22Rv1 (cell line): ENCODE measurements at regions not wholly inside any gene's neighbourhood (a gene's known extent, or its start where the extent isn't known, plus 50 kb on each side); places are given as distances from the start of the nearest gene placed in this dataset.

Source experiments
- H3K27ac ChIP-seq: fragments of 450-650 bp; 2 replicates; pipeline ENCODE4 v1.5.1; 2017
- ZFX ChIP-seq: fragments of 450-650 bp; IDR thresholded peaks from 2 replicates; pipeline ENCODE4 v1.6.1; 2017; ENCODE audit warnings: antibody characterized with exemption, borderline replicate concordance
- TF ChIP-seq, protein P1 (sequence below): fragments of 450-650 bp; IDR thresholded peaks from 2 replicates; pipeline ENCODE4 v1.5.1; 2017; ENCODE audit warnings: mild to moderate bottlenecking

DNA sequence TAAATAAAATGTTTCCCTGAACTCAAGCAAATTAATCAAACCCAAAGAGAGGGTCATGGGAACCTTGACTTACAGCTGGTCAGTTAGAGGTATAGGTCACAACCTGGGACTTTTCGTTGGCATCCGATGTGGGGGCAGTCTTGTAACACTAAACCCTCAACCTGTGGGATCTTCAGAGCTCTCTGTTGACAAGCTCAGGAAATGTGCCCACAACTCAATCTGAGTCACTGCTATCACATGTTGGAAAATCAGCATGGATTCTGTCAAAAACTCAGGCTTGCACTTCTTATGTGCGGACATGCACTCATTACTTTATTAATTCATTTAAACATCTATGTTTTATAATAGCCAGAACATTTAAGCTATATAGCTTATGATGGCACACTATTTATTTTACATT, 424.6 kb upstream of the SORCS1 start:
- no peak overlapping the region for H3K27ac ChIP-seq
- TF ChIP-seq, protein P1, sequence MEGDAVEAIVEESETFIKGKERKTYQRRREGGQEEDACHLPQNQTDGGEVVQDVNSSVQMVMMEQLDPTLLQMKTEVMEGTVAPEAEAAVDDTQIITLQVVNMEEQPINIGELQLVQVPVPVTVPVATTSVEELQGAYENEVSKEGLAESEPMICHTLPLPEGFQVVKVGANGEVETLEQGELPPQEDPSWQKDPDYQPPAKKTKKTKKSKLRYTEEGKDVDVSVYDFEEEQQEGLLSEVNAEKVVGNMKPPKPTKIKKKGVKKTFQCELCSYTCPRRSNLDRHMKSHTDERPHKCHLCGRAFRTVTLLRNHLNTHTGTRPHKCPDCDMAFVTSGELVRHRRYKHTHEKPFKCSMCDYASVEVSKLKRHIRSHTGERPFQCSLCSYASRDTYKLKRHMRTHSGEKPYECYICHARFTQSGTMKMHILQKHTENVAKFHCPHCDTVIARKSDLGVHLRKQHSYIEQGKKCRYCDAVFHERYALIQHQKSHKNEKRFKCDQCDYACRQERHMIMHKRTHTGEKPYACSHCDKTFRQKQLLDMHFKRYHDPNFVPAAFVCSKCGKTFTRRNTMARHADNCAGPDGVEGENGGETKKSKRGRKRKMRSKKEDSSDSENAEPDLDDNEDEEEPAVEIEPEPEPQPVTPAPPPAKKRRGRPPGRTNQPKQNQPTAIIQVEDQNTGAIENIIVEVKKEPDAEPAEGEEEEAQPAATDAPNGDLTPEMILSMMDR, result no peak
- no peak for TF ChIP-seq ZFX

DNA sequence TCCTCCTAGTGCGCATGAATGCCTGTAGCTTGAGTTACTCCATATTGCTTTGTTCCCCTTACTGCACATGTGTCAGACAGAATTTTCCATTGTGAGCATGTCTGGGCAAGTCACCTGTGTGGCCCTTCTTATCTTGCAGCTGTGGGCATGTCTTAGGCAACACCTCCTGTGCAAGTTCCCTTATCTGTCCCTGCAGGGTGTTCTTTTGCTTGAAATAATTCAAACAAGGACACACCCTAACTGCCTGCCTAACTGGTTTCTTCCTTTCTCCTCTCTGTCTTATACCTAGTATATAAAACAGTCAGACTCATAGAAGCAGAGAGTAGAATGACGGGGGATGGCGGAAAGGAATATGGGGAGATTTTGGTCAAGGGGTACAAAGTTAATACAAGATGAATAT, 421.1 kb upstream of the SORCS1 start:
- TF ChIP-seq, protein P1, result no peak
- TF ChIP-seq ZFX, result no peak
- no peak overlapping the region for H3K27ac ChIP-seq

DNA sequence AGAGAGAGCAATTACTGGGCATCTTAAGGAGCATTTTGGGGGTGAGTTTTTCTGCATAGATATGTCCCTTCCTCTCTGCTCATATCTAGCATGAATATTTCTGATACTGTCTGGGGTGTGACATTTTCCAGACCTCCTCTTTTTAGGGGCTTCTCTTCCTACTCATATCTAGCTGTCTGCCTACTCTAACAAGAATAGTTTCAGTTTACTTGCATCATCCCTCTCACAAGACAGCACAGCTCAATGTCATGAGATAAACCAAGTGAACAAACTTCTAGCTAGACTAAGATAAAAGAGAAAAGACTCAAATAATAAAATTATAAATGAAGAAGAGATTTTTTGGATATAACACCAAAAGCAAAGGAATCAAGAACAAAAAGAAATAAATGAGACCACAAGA, 419.5 kb upstream of the SORCS1 start:
- no peak overlapping the region for H3K27ac ChIP-seq
- TF ChIP-seq ZFX, result no peak
- TF ChIP-seq, protein P1, result no peak

GRCh38 chr10:107579970-107580369, 415.5 kb upstream of the SORCS1 start:
- H3K27ac ChIP-seq, result no peak overlapping the region
- TF ChIP-seq, protein P1, result no peak
- TF ChIP-seq ZFX, result no peak

GRCh38 chr10:107577221-107577620, 412.7 kb upstream of the SORCS1 start:
- no peak overlapping the region for H3K27ac ChIP-seq
- TF ChIP-seq, protein P1, result no peak
- no peak for TF ChIP-seq ZFX

- H3K27ac ChIP-seq, result no peak overlapping the region
These were observed 412.2 kb upstream of the SORCS1 start for GRCh38 chr10:107576746-107577145.

GRCh38 chr10:107565014-107565413, 400.5 kb upstream of the SORCS1 start:
- H3K27ac ChIP-seq, result no peak overlapping the region
- no peak for TF ChIP-seq ZFX
- TF ChIP-seq, protein P1, result no peak

More at GRCh38 chr10:107576746-107577145, 412.2 kb upstream of the SORCS1 start:
- TF ChIP-seq, protein P1, result no peak
- TF ChIP-seq ZFX, result no peak
